ENCODE measurements at regions not wholly inside any gene's neighbourhood (a gene's known extent, or its start where the extent isn't known, plus 50 kb on each side); places are given as distances from the start of the nearest gene placed in this dataset.

GRCh38 chr13:109448629-109449028, 337.8 kb downstream of the IRS2 start:
- dilution Hi-C loops (cut with HindIII; ENCODE audit: low sequenced_read_pairs, unreplicated experiment) (no loop called here), intact Hi-C loops (cut with micrococcal nuclease) (no loop called here), in situ Hi-C loops (cut with MboI; ENCODE audit: low sequenced_read_pairs) (no loop called here)
- Histone ChIP-seq H3K4me2 (ENCODE audit: low read depth, low read length) (no peak overlapping the region), H3K4ac (ENCODE audit: low read depth, low read length) (no peak overlapping the region), H3K79me1 (ENCODE audit: low read depth in 1 of 2, low read length in 2 of 2) (no peaks in the 10 kb centered on the region), H4K91ac (ENCODE audit: insufficient read depth, low read depth, low read length) (no peak overlapping the region), H3K36me3 (ENCODE audit: control insufficient read depth, insufficient read depth, low read length) (no peaks in the 10 kb centered on the region), H4K5ac (ENCODE audit: low read depth, low read length) (no peak overlapping the region), H3K23ac (ENCODE audit: low read depth, low read length) (no peak overlapping the region), H3K9me3 (ENCODE audit: control insufficient read depth, insufficient read depth, low read length) (0 out of 2 replicates have a peak, but pooled peaks cover 2% of the 10 kb centered on the region), H2BK120ac (ENCODE audit: low read depth, low read length) (no peak overlapping the region), H2AFZ (replicated peaks; ENCODE audit: low read length, poor library complexity) (no peak overlapping the region), H3K9ac (ENCODE audit: low read depth, low read length) (no peak overlapping the region), H3K14ac (replicated peaks; ENCODE audit: low read depth, low read length) (no peak overlapping the region), H3K4me3 (ENCODE audit: insufficient read depth, low read depth, low read length) (no peak overlapping the region), H3K56ac (ENCODE audit: extremely low read depth, insufficient read depth, low read length) (no peak overlapping the region), H3K27me3 (ENCODE audit: control insufficient read depth, insufficient read depth, low read length) (peaks cover 3% of the 10 kb centered on the region; the same call in 1 of the 2 replicates), H4K20me1 (ENCODE audit: insufficient read depth, low read length) (no peaks in the 10 kb centered on the region), H2AK5ac (ENCODE audit: low read depth, low read length) (no peak overlapping the region; the same call in 1 of the 2 replicates), H3K27ac (ENCODE audit: insufficient read depth, low read length) (no peak overlapping the region), H2BK15ac (ENCODE audit: low read depth, low read length) (no peak overlapping the region), H4K8ac (ENCODE audit: low read depth in 2 of 2, low read length in 2 of 2) (no peak overlapping the region), H3K4me1 (ENCODE audit: control insufficient read depth, insufficient read depth, low read length) (no peaks in the 10 kb centered on the region), H3K9me1 (ENCODE audit: insufficient read depth, low read length) (0 out of 2 replicates have a peak, but pooled peaks cover 3% of the 10 kb centered on the region), H2BK20ac (ENCODE audit: low read depth, low read length) (no peak overlapping the region), H2BK5ac (ENCODE audit: low read depth, low read length, poor library complexity, severe bottlenecking) (no peak overlapping the region), H3K18ac (ENCODE audit: low read depth, low read length) (no peak overlapping the region), H2AK9ac (replicated peaks; ENCODE audit: low read depth, low read length, poor library complexity) (no peak overlapping the region)
- 73% methylated on average over 3 of the region's 8 CpGs; no CpG with 5 or more reads in 1 of the 2 experiments for WGBS, 2 experiments (ENCODE audit: extremely low coverage in 2 of 2, insufficient read length in 1 of 2)
- TF ChIP-seq CEBPB (IDR thresholded peaks at IDR 0.05; ENCODE audit: low read depth, low read length) (no peak), CHD1 (IDR thresholded peaks at IDR 0.05; ENCODE audit: low read depth, low read length) (no peak), NFE2L2 (IDR thresholded peaks at IDR 0.05; ENCODE audit: low read depth, low read length) (no peak), MAZ (IDR thresholded peaks at IDR 0.05; ENCODE audit: borderline replicate concordance, low read depth, low read length) (no peak), RCOR1 (IDR thresholded peaks at IDR 0.05; ENCODE audit: insufficient replicate concordance, low read length) (no peak), MXI1 (IDR thresholded peaks at IDR 0.05; ENCODE audit: borderline replicate concordance, low read depth, low read length) (no peak), SMC3 (IDR thresholded peaks at IDR 0.05; ENCODE audit: low read depth, low read length) (no peak), RAD21 (IDR thresholded peaks at IDR 0.05; ENCODE audit: low read length) (no peak), MAFK (IDR thresholded peaks at IDR 0.05; ENCODE audit: low read depth, low read length) (no peak), ELK1 (IDR thresholded peaks at IDR 0.05; ENCODE audit: borderline replicate concordance, low read depth, low read length) (no peak), POLR2A (IDR thresholded peaks at IDR 0.05; ENCODE audit: low read depth, low read length) (no peak), FOS (IDR thresholded peaks at IDR 0.05; ENCODE audit: low read depth, low read length) (no peak)
- TF ChIP-seq, protein P1, sequence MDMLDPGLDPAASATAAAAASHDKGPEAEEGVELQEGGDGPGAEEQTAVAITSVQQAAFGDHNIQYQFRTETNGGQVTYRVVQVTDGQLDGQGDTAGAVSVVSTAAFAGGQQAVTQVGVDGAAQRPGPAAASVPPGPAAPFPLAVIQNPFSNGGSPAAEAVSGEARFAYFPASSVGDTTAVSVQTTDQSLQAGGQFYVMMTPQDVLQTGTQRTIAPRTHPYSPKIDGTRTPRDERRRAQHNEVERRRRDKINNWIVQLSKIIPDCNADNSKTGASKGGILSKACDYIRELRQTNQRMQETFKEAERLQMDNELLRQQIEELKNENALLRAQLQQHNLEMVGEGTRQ (IDR thresholded peaks at IDR 0.05; ENCODE audit: low read depth, low read length), result no peak
- TF ChIP-seq, protein P2, sequence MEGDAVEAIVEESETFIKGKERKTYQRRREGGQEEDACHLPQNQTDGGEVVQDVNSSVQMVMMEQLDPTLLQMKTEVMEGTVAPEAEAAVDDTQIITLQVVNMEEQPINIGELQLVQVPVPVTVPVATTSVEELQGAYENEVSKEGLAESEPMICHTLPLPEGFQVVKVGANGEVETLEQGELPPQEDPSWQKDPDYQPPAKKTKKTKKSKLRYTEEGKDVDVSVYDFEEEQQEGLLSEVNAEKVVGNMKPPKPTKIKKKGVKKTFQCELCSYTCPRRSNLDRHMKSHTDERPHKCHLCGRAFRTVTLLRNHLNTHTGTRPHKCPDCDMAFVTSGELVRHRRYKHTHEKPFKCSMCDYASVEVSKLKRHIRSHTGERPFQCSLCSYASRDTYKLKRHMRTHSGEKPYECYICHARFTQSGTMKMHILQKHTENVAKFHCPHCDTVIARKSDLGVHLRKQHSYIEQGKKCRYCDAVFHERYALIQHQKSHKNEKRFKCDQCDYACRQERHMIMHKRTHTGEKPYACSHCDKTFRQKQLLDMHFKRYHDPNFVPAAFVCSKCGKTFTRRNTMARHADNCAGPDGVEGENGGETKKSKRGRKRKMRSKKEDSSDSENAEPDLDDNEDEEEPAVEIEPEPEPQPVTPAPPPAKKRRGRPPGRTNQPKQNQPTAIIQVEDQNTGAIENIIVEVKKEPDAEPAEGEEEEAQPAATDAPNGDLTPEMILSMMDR (conservative IDR thresholded peaks at IDR 0.05; ENCODE audit: low read depth, low read length), result no peak
- ChIA-PET POLR2A (ENCODE audit: unreplicated experiment) (no interaction called here), CTCF (no interaction called here)
- ATAC-seq (ENCODE audit: low read depth), result no peak
- no TSS peak for BruUV-seq (replicated peaks)
- no peak for DNase-seq

Measured in IMR-90 (cell line).